GM19023 (cell line): ENCODE measurements at regions not wholly inside any gene's neighbourhood (a gene's known extent, or its start where the extent isn't known, plus 50 kb on each side); places are given as distances from the start of the nearest gene placed in this dataset.

Experiments used
- ATAC-seq: cut with Tn5 transposase; IDR thresholded peaks from one replicate; pipeline ENCODE4 v1.9.1; 2021; ENCODE audit warnings: mild to moderate bottlenecking, moderate library complexity; ENCODE audit not compliant: unreplicated experiment

DNA sequence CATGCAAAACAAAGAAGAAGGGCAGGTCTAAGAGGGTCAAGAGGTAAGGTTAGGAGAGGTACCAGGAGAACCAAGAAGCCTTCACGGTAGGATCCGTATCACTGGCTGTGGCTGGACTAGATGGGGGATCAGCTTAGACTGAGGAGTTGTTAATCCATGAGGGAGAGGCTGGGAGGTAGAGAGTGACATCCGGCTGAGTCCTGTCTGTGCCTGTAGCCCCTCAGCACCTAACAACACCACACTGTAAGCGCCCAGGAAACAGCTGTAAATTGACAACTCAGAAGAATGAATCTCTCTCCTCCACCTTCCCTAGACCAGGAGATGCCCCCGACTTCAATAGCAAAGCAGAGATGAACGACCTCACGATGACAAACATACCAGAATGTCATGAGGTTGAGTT is 199.4 kb upstream of the RPL38 start:
- ATAC-seq: no peak

DNA sequence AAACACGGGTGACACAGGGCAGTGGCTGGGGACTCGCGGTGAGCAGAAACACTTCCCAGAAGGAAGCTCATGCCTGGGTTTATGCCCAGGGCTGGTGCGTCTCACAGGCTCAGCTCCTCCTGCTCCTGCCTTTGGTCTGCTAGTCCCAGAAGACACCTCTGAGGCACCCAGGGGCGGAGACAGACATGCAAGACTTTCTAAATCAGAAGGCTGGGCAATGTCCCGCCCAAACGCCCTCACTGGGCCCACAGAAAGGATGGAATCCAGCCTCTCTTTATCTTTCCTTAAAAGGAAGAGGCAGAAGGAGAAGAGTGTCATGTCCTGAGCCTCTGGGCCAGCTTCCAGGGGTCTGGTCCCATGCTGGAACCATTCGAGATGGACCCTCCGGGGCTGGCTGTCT is 197.7 kb upstream of the RPL38 start:
- ATAC-seq: no peak

DNA sequence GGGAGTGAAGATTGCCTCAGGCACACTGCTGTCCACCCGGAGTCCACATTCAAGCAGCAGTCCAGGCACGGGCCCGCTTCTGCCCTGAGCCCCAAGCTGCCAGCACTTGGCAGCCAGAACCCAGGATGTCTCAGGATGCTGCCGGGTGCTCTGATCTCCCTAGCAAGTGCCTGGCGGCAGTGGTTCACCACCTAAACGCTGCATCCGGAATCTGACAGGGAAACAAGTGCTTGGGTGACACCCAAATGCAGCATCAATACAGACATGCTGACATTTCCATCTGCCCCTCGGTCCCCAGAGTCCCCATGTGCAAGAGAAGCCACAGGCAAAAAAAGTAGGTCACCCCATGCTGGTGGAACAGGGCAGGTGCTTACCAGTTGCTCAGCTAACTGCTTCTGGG is 197.1 kb upstream of the RPL38 start:
- ATAC-seq: no peak

DNA sequence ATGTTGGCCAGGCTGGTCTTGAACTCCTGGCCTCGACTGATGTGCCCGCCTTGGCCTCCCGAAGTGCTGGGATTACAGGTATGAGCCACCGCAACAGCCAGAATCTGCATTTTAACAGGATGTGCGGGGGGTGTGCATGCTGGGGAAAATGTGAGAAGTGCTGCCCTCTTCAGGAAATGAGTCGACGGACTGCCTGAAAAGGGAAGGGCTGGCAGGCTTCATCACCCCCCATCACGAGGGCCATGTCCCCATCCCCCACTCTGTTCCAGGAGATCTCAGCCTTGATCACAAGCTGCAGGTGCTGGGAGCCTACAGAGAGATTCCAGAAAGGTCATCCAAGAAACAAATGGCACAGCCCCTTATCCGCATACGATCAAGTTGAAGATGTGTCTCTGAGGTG is 195.3 kb upstream of the RPL38 start:
- ATAC-seq: no peak

DNA sequence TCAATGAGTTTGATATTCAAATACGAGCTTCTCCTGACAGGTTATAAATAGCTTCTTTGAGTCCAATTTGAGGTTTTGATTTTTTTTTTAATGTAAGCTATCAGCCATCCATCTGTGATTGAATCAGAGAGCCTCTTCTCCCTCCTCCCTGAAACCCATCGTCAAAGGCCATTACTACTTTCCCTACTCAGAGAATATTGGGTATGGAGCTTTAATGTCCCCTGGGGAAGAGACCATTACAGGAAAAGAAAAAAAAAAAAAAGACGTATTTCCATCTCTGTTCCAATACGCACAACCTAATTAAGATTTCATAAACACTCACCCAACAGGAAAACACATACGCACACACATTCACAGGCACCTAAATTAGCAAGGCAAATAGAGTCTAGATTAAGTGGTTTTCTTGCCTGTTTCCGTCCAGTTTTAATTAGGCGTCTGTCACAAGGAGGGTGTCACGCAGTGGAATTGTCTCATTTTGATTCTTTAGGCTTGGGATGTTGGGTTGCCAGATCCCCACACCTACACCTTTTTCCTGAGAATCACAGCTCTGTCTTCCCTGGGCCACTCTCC is 194.3 kb upstream of the RPL38 start:
- ATAC-seq: no peak

DNA sequence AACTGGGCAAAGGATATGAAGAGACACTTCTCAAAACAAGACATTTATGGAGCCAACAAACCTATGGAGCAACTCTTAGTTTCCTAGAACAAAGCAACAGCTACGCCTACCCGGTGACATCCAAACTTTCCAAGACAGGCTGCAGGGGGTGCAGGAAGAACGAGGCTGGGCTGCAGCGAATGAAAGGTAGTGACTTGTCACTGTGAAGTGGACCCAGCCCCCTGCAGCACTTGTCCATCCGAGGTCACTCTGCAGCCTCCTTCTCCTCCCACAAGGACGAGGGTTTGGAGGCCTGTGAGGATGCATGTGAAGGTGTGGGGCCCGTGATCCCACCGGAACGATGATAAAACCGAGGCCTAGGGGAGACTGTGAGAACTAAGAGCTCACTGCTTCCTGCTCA is 192.6 kb upstream of the RPL38 start:
- ATAC-seq: no peak

DNA sequence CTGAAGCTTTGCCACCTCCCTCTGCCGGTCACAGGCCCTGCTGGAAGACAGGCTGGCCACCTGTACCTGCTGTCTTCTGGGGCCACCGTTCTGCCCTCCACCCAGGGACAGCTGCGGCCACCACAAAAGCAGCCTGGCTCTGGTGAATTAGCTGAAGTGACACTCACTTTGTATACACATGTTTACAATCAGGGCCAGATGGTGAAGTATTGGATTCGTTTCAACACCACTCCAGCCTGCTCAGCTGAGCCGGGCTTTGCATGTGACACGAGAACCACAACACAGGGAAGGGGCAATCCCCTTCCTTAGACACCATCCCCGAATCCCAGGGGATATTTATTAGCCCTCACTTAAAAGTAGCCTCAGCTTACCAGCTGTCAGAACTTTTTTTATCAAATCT is 191.5 kb upstream of the RPL38 start:
- ATAC-seq: no peak

DNA sequence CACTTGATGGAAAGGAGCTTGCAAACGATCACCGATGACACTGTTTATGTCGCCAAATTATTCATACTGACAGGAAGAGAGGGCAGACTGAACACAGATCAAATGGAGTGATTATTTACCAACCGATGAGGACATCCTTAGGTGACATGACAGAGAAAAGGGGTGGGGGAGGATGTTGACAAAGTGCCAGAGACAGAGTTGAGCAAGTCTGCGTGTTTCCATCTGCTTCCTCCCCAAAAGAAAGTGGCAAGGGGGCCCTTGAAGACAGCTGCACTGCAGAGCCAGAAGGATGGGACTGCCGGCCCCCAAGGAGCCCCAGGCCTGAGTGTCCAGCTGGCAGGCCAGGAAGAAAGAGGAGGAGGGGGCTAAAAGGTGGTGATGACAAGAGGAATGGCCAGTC is 191.0 kb upstream of the RPL38 start:
- no peak for ATAC-seq

DNA sequence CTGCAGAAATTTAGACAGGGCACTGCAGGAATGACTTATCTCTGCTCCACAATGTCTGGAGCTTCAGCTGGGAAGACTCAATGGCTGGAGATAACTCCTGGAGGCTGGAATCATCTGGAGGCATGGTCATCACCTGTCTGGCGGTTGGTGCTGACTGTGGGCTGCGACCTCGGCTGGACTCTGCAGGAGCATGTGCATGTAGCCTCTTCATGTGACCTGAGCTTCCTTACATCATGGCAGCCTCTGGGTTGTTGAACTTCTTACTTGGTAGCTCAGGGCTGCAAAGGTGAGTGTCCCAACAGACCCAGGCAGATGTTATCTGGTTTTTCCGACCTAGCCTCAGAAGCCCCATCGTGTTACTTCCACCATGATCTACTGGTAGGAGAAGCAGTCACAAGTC is 188.2 kb upstream of the RPL38 start:
- ATAC-seq: no peak

DNA sequence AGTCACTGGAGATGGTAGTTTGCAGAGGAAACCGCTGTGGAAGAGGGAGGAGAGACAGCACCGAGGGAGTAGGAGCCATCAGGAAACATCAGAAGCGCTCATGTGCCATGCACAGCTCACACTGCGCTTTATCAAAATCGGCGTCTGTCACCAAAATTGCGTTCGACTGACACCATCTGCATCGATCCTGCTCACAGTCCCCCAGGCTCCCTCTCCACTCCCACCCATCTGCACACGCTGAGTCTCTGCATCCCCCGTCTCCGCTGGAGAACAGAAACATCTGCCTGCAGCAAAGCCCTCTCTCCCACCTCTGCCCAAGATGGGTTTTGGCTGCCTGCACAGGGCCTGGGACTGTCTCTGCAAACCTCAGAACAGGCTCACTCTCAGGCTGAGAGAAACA is 187.5 kb upstream of the RPL38 start:
- no peak for ATAC-seq

DNA sequence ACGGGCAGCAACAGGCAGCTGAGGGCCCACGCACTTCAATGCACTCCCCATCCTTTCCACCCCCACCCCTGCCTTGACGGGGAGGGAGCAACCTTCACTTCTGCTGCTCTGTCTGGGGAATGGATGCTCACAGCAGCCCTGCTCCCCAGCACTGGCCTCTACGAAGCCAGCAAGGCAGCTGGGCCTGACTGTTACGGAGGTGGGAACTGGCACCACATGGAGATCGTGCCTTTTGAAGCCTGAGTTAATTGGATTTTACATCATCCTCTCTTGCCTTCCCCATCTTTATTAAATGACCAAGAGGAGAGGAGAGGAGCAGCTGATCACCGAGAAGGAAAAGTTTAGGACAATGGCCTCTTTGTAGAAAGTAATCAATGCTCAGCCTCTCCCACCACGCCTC is 187.0 kb upstream of the RPL38 start:
- ATAC-seq: no peak

DNA sequence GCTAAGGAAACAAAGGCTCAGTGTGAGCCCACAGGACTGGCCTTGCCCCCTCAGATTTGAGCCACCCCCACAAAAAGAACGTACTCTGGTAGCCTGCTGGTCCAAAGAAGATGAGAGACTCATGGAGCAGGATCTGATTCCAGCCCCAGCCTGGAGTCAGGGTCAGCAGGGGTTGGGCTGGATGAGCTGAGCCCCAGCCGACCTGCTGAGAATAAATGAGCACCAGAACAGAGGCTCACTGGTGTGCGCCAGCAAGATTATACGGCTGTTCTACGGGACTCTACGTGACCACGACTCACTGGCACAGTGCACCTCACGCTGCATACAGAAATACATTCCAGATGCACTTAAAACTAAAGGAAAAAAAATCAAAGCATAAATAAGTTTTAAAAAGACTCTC is 186.0 kb upstream of the RPL38 start:
- ATAC-seq: no peak

DNA sequence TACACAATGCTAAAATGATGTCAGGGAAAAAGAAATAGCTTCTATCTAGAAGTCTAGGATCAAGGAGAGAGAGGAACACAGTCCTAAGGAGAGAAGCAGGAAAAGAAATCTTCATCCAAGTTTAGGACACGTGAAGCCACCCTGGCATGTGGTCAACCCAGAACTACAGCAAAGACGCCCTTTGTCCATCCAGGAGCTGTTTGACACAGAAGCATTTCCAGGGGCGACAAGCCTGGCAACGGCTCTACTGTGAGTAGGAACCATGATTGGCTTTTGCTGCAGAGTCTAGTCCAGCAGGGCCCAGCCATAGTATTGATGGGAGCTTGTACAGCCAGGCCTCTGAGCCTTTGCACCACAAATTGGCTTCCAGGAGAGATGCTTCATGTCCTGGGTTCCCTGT is 185.4 kb upstream of the RPL38 start:
- no peak for ATAC-seq

DNA sequence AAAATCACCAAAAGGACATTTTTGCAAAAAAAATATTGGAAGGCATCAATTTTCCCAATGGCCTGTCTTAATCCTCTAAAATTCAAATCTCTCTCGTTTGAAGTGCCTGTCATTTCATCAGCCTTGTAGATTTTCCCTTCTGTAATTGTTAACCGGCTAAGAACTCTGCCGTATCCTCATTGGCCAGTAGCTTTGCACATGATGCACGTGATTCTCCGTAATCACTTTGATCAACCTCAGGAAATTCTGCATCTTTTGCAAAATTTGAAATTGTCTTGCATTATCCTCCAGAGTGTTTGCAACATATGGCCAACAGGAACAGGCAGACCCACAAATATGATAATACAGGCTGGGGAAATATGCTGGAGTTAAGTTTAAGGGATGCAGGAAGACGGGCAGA is 184.2 kb upstream of the RPL38 start:
- ATAC-seq: no peak

DNA sequence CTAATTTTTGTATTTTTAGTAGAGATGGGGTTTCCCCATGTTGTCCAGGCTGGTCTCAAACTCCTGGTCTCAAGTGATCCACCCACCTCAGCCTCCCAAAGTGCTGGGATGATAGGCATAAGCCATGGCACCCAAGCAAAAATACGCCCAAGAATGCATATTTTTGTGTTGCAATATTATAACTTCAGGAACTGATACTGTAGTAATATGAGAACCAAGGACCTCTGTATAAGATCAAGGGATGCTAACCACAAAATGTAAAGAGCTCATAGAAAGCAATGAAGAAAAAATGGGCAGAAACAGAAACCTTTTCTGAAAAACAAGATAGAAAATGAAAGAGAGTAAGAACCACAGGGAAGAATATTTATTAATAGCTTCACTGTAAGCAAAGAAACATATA is 183.6 kb upstream of the RPL38 start:
- ATAC-seq: no peak

DNA sequence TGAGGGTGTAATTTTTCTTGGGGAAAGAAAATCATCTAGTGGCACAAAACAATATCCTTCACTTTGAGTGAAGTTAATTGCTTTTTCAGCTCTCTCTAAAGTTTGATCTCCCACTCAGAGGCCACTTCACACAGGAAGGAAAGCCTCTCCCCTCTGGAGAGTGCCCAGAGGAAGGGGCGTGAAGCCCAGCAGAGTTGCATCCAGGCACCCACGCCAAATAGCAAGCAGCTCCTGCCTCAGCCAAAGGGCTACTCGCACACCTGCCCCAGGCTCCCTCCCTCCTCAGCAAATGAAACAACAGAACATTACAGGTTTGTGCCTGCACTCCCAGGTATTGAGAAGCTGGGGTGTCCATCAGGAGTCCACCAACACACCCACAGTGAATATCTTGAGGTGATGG is 183.0 kb upstream of the RPL38 start:
- no peak for ATAC-seq

DNA sequence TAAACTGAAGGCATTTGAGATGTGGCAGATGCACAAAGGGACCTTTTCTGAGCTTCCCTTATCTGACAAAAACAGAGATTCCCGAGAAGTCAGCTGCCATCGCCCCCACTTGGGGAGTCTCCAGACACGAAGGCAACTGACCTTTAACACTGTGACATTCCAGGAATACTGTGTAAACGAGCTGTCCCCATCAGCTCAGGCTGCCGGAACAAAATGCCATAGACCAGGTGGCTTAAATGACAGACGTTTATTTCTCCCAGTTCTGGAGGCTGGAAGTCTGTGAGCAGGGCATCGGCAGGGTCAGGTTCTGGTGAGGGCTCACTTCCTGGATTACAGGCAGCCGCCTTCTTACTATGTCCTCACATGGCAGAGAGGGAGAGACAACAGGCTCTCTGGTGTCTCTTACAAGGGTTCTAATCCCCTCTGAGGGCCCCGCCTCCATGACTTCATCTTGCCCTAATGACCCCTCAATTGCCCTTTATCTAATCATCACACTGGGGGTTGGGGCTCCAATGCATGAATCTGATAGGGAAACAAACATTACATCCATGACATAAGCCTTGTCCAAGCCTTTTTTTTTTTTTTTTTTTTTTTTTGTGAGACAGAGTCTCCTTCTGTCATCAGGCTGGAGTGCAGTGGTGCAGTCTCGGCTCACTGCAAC is 178.5 kb upstream of the RPL38 start:
- no peak for ATAC-seq

DNA sequence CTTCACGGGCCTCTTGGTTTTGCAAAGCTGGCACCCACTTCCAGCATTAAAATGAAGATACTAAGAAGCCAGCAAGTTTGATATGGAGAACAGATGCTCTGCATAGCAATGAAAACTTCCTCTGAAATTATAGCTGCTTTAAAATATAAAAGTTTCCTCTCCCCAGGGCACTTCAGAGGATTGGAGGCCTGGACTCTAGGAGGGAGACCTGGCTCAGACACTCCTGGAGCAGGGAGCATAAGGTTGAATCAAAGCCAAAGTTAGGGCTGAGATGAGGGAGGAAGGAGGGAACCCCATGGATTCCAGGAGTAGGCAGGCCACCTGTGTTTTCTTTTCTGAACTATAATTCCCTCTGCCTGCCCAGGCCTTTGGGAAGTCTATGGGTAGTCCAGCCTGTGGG is 176.0 kb upstream of the RPL38 start:
- no peak for ATAC-seq

DNA sequence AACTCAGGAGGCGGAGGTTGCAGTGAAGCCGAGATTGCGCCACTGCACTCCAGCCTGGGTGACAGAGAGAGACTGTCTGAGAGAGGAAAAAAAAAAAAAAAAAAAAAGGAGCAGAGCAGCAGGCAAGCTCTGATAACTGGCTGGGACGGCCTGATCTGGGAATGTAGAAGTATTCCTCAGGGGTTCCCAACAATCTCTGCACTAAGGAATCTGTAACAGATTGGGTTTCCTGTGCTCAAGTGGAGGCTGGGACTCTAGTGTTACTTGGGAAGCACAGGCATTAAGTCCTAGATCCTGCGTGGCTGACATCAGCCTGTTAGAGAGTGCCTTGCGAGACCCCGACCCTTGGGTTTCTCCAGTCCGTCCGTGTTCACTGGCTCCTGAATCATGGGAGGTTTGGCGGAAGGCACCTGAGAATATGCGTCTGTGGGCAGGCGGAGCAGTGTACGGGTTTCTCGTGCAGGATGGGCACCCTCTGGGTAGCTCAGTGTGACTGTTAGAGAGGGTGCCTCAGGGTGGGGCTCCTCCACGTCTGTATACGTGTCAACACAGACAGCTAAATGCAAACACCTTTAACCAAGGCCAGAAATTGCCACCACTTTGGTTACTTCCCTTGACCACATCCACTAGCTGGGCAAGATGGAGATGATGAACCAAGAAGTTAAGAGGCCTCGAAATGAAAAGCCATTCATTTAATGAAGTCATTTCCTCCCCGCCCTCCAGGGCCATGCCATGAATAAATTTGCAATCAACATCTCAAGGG is 174.9 kb upstream of the RPL38 start:
- ATAC-seq: no peak

DNA sequence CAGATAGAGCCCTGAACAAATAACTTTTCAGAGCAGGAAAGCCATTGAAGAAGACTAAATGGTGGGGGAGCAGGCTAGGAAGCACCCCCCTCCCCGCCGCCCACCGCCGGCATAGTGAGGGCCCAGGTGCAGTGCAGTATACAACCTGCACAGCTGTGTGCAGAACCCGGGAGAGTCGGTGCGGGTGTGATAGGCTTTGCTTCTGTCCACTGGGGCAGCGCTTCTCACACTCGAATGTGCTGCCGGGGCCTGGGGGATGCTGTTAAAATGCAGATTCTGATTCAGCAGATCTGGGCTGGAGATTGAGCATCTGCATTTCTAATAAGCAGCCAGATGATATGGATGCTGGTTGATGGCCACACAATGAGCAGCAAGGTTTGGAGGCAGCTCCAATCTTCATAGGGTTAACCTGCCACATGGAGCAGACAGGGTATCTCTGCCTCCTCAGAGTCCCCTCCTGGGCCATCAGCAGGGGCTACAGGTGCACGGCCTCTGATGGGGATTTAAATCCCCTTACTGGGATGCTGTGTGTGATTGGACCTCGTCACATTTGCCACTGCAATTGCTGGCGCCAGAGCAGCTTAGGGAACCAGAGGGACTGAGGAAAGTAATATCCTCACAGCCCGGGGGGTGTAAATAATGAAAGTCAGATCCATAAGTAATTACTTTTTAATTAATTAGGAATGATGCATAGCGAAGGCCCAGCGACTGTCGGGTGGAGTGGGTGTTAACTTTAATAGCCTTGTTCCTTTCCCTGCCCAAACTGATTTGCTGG is 172.0 kb upstream of the RPL38 start:
- ATAC-seq: no peak

DNA sequence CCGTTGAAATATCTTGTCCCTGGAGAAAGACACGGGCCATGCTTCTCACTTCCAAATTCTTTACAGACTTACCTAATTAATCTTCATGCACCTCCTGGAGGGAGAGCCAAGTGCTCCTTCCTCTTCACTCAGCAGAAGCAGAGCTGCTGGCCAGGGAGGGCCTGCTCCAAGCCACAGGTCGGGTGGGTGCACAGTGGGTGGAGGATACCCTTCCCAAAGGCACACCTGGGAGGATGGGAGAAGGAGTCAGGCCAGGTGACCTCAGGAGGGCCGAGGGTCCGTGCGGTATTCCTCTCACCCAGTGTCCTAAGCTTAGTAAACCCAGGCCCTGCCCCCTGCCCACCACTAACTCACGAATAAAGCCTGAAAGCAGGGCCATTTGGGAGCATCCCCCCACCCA is 171.3 kb upstream of the RPL38 start:
- no peak for ATAC-seq

DNA sequence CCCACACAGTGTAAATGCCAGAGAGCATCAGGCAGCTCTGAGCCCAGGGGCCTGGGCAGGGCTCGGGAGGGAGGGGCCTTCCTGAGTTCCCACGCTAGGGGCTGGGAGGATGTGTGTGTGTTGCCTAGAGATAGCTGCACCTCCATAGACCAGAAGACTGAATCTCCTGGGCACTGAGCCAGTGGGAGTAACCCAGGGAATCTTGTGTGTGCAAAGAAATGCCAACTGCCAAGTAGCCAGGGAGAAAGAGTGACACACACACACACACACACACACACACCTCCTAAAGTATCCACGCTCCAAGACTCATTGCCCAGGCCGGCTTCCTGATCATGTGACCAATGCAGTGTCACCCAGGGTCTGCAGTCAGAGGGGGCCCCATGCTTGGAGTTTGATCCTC is 166.2 kb upstream of the RPL38 start:
- no peak for ATAC-seq
